H9 (cell line): ENCODE measurements at regions not wholly inside any gene's neighbourhood (a gene's known extent, or its start where the extent isn't known, plus 50 kb on each side); places are given as distances from the start of the nearest gene placed in this dataset.
A peak's percentile ranks its signal among the peaks of the same experiment; 100 is the strongest.

Source experiments
- DNase-seq: peaks from one replicate; pipeline ENCODE4 v3.0.0-alpha.2; 2017
- H2AFZ ChIP-seq: one replicate; pipeline ENCODE4 v1.6.1; 2013; ENCODE audit warnings: mild to moderate bottlenecking, low read length, control low read depth, moderate library complexity
- H2AK5ac ChIP-seq: 2 replicates; pipeline ENCODE4 v1.6.1; 2013; ENCODE audit warnings: low read length, control low read depth, mixed read lengths; ENCODE audit not compliant: insufficient read length
- H2BK120ac ChIP-seq: one replicate; pipeline ENCODE4 v1.6.1; 2013; ENCODE audit warnings: low read depth, mild to moderate bottlenecking, low read length, control low read depth, inconsistent platforms; ENCODE audit not compliant: poor library complexity, severe bottlenecking
- H2BK12ac ChIP-seq: 2 replicates; pipeline ENCODE4 v1.6.1; 2013; ENCODE audit warnings: low read length, control low read depth, mixed read lengths, low read depth; ENCODE audit not compliant: insufficient read length
- H2BK15ac ChIP-seq: 2 replicates; pipeline ENCODE4 v1.6.1; 2013; ENCODE audit warnings: low read depth, low read length, control low read depth
- H2BK20ac ChIP-seq: one replicate; pipeline ENCODE4 v1.6.1; 2013; ENCODE audit warnings: low read depth, mild to moderate bottlenecking, low read length, control low read depth, inconsistent platforms; ENCODE audit not compliant: poor library complexity, severe bottlenecking
- H2BK5ac ChIP-seq: 2 replicates; pipeline ENCODE4 v1.6.1; 2013; ENCODE audit warnings: low read length, control low read depth, mixed read lengths; ENCODE audit not compliant: insufficient read length
- H3K14ac ChIP-seq: 2 replicates; pipeline ENCODE4 v1.6.1; 2013; ENCODE audit warnings: low read length, control low read depth; ENCODE audit not compliant: insufficient read depth
- H3K18ac ChIP-seq: 2 replicates; pipeline ENCODE4 v1.6.1; 2013; ENCODE audit warnings: low read depth, mild to moderate bottlenecking, mixed read lengths, low read length, control low read depth; ENCODE audit not compliant: insufficient read length
- H3K23ac ChIP-seq: 2 replicates; pipeline ENCODE4 v1.6.1; 2013; ENCODE audit warnings: low read length, control low read depth, mixed read lengths, low read depth; ENCODE audit not compliant: insufficient read length
- H3K23me2 ChIP-seq: 2 replicates; pipeline ENCODE4 v1.6.1; 2013; ENCODE audit warnings: low read depth, mild to moderate bottlenecking, mixed read lengths, low read length, control low read depth; ENCODE audit not compliant: insufficient read length, poor library complexity, severe bottlenecking
- H3K27ac ChIP-seq: 2 replicates; pipeline ENCODE4 v1.5.1; 2013; ENCODE audit warnings: low read length, control low read depth, mixed read lengths, low read depth; ENCODE audit not compliant: insufficient read length
- H3K27me3 ChIP-seq: 2 replicates; pipeline ENCODE4 v1.6.1; 2013; ENCODE audit warnings: low read length, control low read depth, inconsistent platforms; ENCODE audit not compliant: insufficient read depth
- H3K4ac ChIP-seq: 2 replicates; pipeline ENCODE4 v1.6.1; 2013; ENCODE audit warnings: low read depth, mild to moderate bottlenecking, control low read depth, inconsistent platforms, low read length, moderate library complexity
- H3K4me1 ChIP-seq: 2 replicates; pipeline ENCODE4 v1.6.1; 2013; ENCODE audit warnings: low read length, control low read depth, inconsistent platforms; ENCODE audit not compliant: insufficient read depth
- H3K4me2 ChIP-seq: 2 replicates; pipeline ENCODE4 v1.6.1; 2013; ENCODE audit warnings: low read length, control low read depth, mixed read lengths; ENCODE audit not compliant: insufficient read length, insufficient read depth
- H3K56ac ChIP-seq: 2 replicates; pipeline ENCODE4 v1.6.1; 2013; ENCODE audit warnings: low read depth, mild to moderate bottlenecking, mixed read lengths, low read length, control low read depth; ENCODE audit not compliant: insufficient read length
- H3K79me1 ChIP-seq: 2 replicates; pipeline ENCODE4 v1.6.1; 2013; ENCODE audit warnings: low read depth, mild to moderate bottlenecking, moderate library complexity, low read length, control low read depth, inconsistent platforms; ENCODE audit not compliant: insufficient read depth, poor library complexity, severe bottlenecking
- H3K79me2 ChIP-seq: 2 replicates; pipeline ENCODE4 v1.6.1; 2013; ENCODE audit warnings: low read length, control low read depth, inconsistent platforms; ENCODE audit not compliant: insufficient read depth
- H3K9ac ChIP-seq: 2 replicates; pipeline ENCODE4 v1.6.1; 2013; ENCODE audit warnings: low read length, control low read depth, mixed read lengths; ENCODE audit not compliant: insufficient read length; ENCODE audit errors: extremely low read depth
- H3K9me3 ChIP-seq: one replicate; pipeline ENCODE4 v1.6.1; 2013; ENCODE audit warnings: low read depth, low read length, inconsistent platforms; ENCODE audit not compliant: control insufficient read depth
- H3T11ph ChIP-seq: one replicate; pipeline ENCODE4 v1.6.1; 2013; ENCODE audit warnings: mild to moderate bottlenecking, low read length, control low read depth, inconsistent platforms
- H4K20me1 ChIP-seq: one replicate; pipeline ENCODE4 v1.6.1; 2013; ENCODE audit not compliant: control insufficient read depth, insufficient read length, insufficient read depth
- H4K5ac ChIP-seq: 2 replicates; pipeline ENCODE4 v1.6.1; 2013; ENCODE audit warnings: low read depth, mild to moderate bottlenecking, mixed read lengths, low read length, control low read depth; ENCODE audit not compliant: insufficient read length
- H4K8ac ChIP-seq: replicated peaks from 2 replicates; pipeline ENCODE4 v1.6.1; 2013; ENCODE audit warnings: low read length, control low read depth, mixed read lengths, low read depth; ENCODE audit not compliant: insufficient read length
- H4K91ac ChIP-seq: 2 replicates; pipeline ENCODE4 v1.6.1; 2013; ENCODE audit warnings: low read depth, mild to moderate bottlenecking, moderate library complexity, mixed read lengths, low read length, control low read depth; ENCODE audit not compliant: insufficient read length
- H3K27ac Mint-ChIP-seq, 3 experiments: 2 replicates in 2 of 3; 3 replicates in 1 of 3; pipeline ENCODE4 v1.8.0; 2020 to 2021; ENCODE audit warnings: mixed read lengths in 3 of 3, mild to moderate bottlenecking in 1 of 3, moderate library complexity in 1 of 3
- H3K27me3 Mint-ChIP-seq: 2 replicates; pipeline ENCODE4 v1.8.0; 2021; ENCODE audit warnings: low read depth, mild to moderate bottlenecking, moderate library complexity, mixed read lengths
- H3K36me3 Mint-ChIP-seq, 3 experiments: 2 replicates in 2 of 3; 3 replicates in 1 of 3; pipeline ENCODE4 v1.8.0; 2020 to 2021; ENCODE audit warnings: low read depth in 3 of 3, mixed read lengths in 3 of 3; ENCODE audit not compliant: insufficient read depth in 1 of 3
- H3K4me1 Mint-ChIP-seq, 2 experiments: 2 replicates each; pipeline ENCODE4 v1.8.0; 2020; ENCODE audit warnings: mixed read lengths in 2 of 2
- H3K4me3 Mint-ChIP-seq, 2 experiments: 2 replicates in 1 of 2; 3 replicates in 1 of 2; pipeline ENCODE4 v1.8.0; 2020 to 2021; ENCODE audit warnings: mild to moderate bottlenecking in 2 of 2, mixed read lengths in 2 of 2, moderate library complexity in 1 of 2
- H3K9me3 Mint-ChIP-seq, 2 experiments: 2 replicates in 1 of 2; 3 replicates in 1 of 2; pipeline ENCODE4 v1.8.0; 2020; ENCODE audit warnings: mild to moderate bottlenecking in 2 of 2, mixed read lengths in 2 of 2, moderate library complexity in 1 of 2
- CTCF ChIP-seq: fragments of 200-600 bp; sonication (generic); conservative IDR thresholded peaks from 3 replicates; pipeline ENCODE4 v1.8.0; 2021; ENCODE audit warnings: antibody characterized with exemption, mild to moderate bottlenecking
- WGBS: extraction: QIAGEN DNeasy Blood & Tissue Kit; methylation state at CpG from one replicate; pipeline ENCODE4 v1.1.7; 2013; ENCODE audit warnings: missing lambda C conversion rate, low lambda C conversion rate, mixed read lengths; ENCODE audit not compliant: insufficient read length; ENCODE audit errors: extremely low coverage; 5-methylcytosine and 5-hydroxymethylcytosine counted together

DNA sequence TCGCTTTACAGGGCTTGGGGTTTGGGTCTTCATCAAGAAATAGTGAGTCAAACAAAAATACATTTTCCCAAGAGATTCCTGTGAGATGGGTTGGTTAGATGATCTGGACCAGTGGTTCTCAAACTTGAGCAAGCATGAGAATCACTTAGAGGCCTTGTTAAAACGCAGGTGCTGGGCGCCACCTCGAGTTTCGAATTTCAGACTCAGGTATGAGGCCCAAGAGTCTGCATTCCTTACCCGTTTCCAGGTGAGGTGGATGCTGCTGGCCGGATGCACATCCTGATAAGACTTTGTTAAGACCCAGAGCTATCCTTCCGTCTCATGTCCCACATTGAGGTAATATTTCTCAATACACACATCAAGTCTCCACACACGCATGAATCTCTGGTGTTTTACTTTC lies 707.8 kb upstream of the SALL3 start:
- Histone ChIP-seq H3T11ph (no peak overlapping the region), H2BK120ac (no peak overlapping the region), H2AK5ac (no peak overlapping the region), H3K27me3 (no peaks in the 10 kb centered on the region), H3K79me1 (no peaks in the 10 kb centered on the region), H4K8ac (no peak overlapping the region), H2BK5ac (no peak overlapping the region), H3K56ac (no peak overlapping the region), H4K5ac (no peak overlapping the region), H2BK12ac (no peak overlapping the region), H3K9ac (no peak overlapping the region), H2BK20ac (no peak overlapping the region), H3K18ac (no peak overlapping the region), H3K27ac (no peak overlapping the region), H3K4me2 (no peak overlapping the region), H3K14ac (no peak overlapping the region), H4K91ac (no peak overlapping the region), H3K9me3 (no peaks in the 10 kb centered on the region), H3K79me2 (no peaks in the 10 kb centered on the region), H2BK15ac (no peak overlapping the region), H2AFZ (no peak overlapping the region), H4K20me1 (no peaks in the 10 kb centered on the region), H3K4me1 (peaks cover 2% of the 10 kb centered on the region; the same call in 1 of the 2 replicates), H3K23me2 (no peaks in the 10 kb centered on the region), H3K4ac (no peak overlapping the region), H3K23ac (no peak overlapping the region)
- peaks cover 18% of the 10 kb centered on the region in 2 experiments for H3K9me3 Mint-ChIP-seq
- no peak for DNase-seq
- H3K27me3 Mint-ChIP-seq, result no peaks in the 10 kb centered on the region
- peak; percentile 19; the same call in 1 of the 3 replicates for TF ChIP-seq CTCF
- H3K36me3 Mint-ChIP-seq, result peaks cover 4 to 12% (median 5%) of the 10 kb centered on the region in 3 experiments; a peak in 6 of 7 replicates
- H3K27ac Mint-ChIP-seq, result no peak overlapping the region
- no peak overlapping the region for H3K4me3 Mint-ChIP-seq
- H3K4me1 Mint-ChIP-seq, result no peaks in the 10 kb centered on the region
- WGBS, result no CpG with 5 or more reads among the region's 9 CpGs
